Mesodermal cell (in vitro differentiated cells): ENCODE measurements at regions not wholly inside any gene's neighbourhood (a gene's known extent, or its start where the extent isn't known, plus 50 kb on each side); places are given as distances from the start of the nearest gene placed in this dataset.
"Not testable (repeated sequence)": the region's sequence is repeated elsewhere in the genome, so short reads cannot be mapped to it uniquely, and the experiment has no call there.

ENCODE experiments used
- H3K27ac ChIP-seq: 2 replicates; pipeline ENCODE4 v1.7.0; 2013; ENCODE audit warnings: mild to moderate bottlenecking, low read depth, low read length, moderate library complexity; ENCODE audit not compliant: severe bottlenecking
- H3K36me3 ChIP-seq: 2 replicates; pipeline ENCODE4 v1.7.1; 2013; ENCODE audit warnings: mild to moderate bottlenecking, low read length, moderate library complexity; ENCODE audit not compliant: control insufficient read depth, insufficient read depth
- H3K4me1 ChIP-seq: one replicate; pipeline ENCODE4 v1.7.1; 2013; ENCODE audit warnings: mild to moderate bottlenecking, low read length; ENCODE audit not compliant: insufficient read depth, control insufficient read depth, poor library complexity, severe bottlenecking
- H3K4me3 ChIP-seq: 2 replicates; pipeline ENCODE4 v1.7.0; 2013; ENCODE audit warnings: low read length, control low read depth, mild to moderate bottlenecking; ENCODE audit not compliant: insufficient read depth, poor library complexity, severe bottlenecking; ENCODE audit errors: extremely low read depth
- H3K9me3 ChIP-seq: 2 replicates; pipeline ENCODE4 v1.7.1; 2013; ENCODE audit warnings: mild to moderate bottlenecking, low read length, moderate library complexity; ENCODE audit not compliant: control insufficient read depth
- WGBS, 2 experiments: methylation state at CpG; one replicate each; pipeline ENCODE4 v1.1.5; 2013; ENCODE audit warnings: missing lambda C conversion rate in 2 of 2; ENCODE audit not compliant: insufficient coverage in 2 of 2; 5-methylcytosine and 5-hydroxymethylcytosine counted together

- not testable (repeated sequence) for H3K9me3 ChIP-seq, H3K27ac ChIP-seq, H3K4me3 ChIP-seq, H3K36me3 ChIP-seq, H3K4me1 ChIP-seq
- 16 to 20% methylated on average over 2 to 3 of the region's 3 CpGs for WGBS, 2 experiments
These were observed 81.6 kb upstream of the FRG2C start for GRCh38 chr3:75582536-75582935.

- H3K9me3 ChIP-seq, H3K4me3 ChIP-seq, H3K36me3 ChIP-seq, H3K27ac ChIP-seq, H3K4me1 ChIP-seq: not testable (repeated sequence)
- 80 to 91% methylated on average over 2 to 4 of the region's 10 CpGs for WGBS, 2 experiments
These were observed 81.0 kb upstream of the FRG2C start for GRCh38 chr3:75583116-75583515.

GRCh38 chr3:75587695-75588094 is 76.4 kb upstream of the FRG2C start:
- H3K4me1 ChIP-seq, H3K36me3 ChIP-seq, H3K4me3 ChIP-seq, H3K9me3 ChIP-seq, H3K27ac ChIP-seq: not testable (repeated sequence)
- WGBS, 2 experiments, result 91 to 96% methylated on average over 10 to 12 of the region's 15 CpGs

DNA sequence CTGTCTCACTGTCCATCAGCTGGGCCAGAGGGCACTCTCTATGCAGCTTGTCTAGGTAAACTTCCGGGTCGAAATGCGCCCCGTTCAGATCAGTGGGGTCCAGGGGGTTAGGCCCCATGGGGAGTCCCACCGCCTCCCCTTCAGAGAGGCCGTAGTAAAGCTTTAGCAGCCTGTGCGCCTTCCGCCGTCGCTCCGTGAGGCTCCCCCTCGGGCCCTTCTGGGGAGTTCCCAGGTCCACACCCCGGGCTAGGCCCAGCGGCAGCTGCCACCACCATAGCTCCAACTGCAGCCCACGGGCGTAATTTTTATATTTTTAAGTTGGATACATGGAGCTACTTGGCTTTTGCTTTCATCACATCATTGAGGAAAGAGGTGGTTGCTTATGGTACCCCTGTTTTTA is 73.7 kb upstream of the FRG2C start:
- H3K4me3 ChIP-seq, H3K9me3 ChIP-seq, H3K27ac ChIP-seq, H3K36me3 ChIP-seq, H3K4me1 ChIP-seq: not testable (repeated sequence)
- 77 to 83% methylated on average over 14 of the region's 16 CpGs for WGBS, 2 experiments

- not testable (repeated sequence) for H3K4me1 ChIP-seq, H3K36me3 ChIP-seq, H3K4me3 ChIP-seq, H3K9me3 ChIP-seq, H3K27ac ChIP-seq
- 78 to 84% methylated on average over 11 to 13 of the region's 14 CpGs for WGBS, 2 experiments
These were observed 59.7 kb upstream of the FRG2C start for GRCh38 chr3:75604286-75604934.

DNA sequence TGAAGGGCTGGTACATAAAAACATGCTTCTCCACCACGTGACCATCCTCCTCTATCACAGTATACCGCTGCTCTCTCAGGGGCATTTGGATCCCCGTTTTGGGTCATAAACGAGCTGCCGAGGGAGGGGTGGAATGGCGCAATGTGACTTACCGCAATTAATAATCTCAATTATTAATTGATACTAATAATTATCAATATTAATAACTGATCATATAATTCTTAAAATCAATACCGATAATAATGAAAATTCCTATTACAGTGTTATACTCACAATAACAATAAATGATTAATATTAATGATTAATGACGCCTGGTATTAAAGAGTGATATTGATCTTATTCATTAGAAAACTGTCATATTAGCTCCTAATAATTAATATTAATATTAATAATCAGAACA is 56.1 kb upstream of the FRG2C start:
- not testable (repeated sequence) for H3K4me1 ChIP-seq, H3K27ac ChIP-seq, H3K9me3 ChIP-seq, H3K36me3 ChIP-seq, H3K4me3 ChIP-seq
- no CpG with 5 or more reads among the region's 9 CpGs for WGBS, 2 experiments

DNA sequence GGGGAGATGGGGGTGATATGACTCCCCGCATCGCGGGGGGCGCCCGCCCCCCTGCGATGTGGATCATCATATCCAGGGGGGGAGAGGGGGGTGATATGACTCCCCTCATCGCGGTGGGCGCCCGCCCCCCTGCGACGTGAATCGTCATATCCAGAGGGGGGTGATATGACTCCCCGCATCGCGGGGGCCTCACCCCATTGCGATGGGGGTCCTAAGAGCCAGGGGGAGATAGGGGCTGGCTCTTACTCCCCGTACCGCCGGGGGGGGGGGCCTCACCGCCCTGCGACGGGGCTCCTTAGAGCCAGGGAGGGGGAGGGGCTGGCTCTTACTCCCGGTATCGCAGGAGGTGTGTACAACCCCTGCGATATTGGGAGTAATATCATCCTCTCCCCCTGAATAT is 54.5 kb upstream of the FRG2C start:
- not testable (repeated sequence) for H3K4me1 ChIP-seq, H3K36me3 ChIP-seq, H3K4me3 ChIP-seq, H3K27ac ChIP-seq, H3K9me3 ChIP-seq
- WGBS, 2 experiments, result 40 to 76% methylated on average over 1 to 6 of the region's 26 CpGs

DNA sequence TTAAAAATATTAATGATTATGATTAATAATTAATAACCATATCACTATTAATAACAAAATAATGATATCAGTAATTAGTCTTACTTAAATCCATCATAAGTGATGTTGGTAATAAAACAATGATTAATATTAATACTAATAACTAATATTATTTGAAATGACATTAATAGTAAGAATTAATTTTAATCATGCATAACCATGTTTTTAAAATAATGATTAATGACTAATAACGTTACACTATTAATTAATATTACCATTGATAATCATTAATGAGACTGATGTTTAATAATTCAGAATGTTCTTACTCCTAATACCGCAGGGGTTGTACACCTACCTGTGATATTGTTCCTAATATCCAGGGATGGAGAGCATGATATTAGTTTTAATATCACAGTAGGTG is 53.4 kb upstream of the FRG2C start:
- no peak overlapping the region for H3K27ac ChIP-seq
- no peaks in the 10 kb centered on the region for H3K9me3 ChIP-seq
- no CpG with 5 or more reads among the region's 2 CpGs for WGBS, 2 experiments
- no peak overlapping the region for H3K4me3 ChIP-seq
- no peaks in the 10 kb centered on the region for H3K4me1 ChIP-seq
- H3K36me3 ChIP-seq, result no peaks in the 10 kb centered on the region

DNA sequence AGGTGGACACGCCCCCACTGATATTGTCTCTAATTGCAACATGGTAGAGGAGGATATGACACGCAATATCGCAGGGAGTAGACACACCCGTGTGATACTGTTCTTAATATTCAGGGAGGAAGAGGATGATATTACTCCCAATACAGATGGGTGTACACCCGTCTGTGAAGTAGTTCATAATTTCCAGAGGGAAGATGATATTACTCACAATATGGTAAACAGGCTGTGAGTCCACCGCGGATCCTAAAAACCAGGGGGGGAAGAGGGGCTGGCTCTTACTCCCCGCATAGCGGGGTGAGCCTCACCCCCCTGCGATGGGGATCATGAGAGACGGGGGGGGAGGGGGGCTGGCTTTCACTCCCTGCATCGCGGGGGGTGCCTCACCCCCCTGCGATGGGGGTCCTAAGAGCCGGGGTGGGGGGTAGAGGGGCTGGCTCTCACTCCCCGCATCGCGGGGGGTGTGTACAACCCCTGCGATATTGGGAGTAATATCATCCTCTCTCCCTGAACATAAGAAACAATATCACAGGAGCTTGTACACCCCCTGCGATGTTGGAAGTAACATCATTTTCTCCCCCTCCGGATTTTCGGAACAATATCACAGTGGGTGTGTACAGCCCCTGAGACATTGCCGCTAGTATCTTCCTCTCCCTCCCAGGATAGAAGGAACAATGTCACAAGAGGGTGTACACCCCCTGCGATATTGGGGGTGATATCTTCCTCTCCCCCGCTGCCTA is 52.2 kb upstream of the FRG2C start:
- not testable (repeated sequence) for H3K4me1 ChIP-seq, H3K9me3 ChIP-seq, H3K4me3 ChIP-seq, H3K27ac ChIP-seq, H3K36me3 ChIP-seq
- 76 to 81% methylated on average over 6 to 8 of the region's 25 CpGs for WGBS, 2 experiments
